ENCODE measurements at regions not wholly inside any gene's neighbourhood (a gene's known extent, or its start where the extent isn't known, plus 50 kb on each side); places are given as distances from the start of the nearest gene placed in this dataset.

- 98% methylated on average over 21 of the region's 21 CpGs for WGBS
- H3K27me3 ChIP-seq (ENCODE audit: control insufficient read depth in 4 of 4, insufficient read depth in 4 of 4, low read length in 3 of 4) = no peaks in the 10 kb centered on the region
These were observed 204.2 kb downstream of the DIPK2A start for GRCh38 chr3:144175644-144176425.

GRCh38 chr3:144177649-144178048 lies 206.0 kb downstream of the DIPK2A start:
- Histone ChIP-seq H3K9ac (ENCODE audit: low read depth in 1 of 2, low read length in 2 of 2) (no peak overlapping the region), H3K9me3 (ENCODE audit: control insufficient read depth in 4 of 4, low read length in 3 of 4) (peaks cover 0 to 4% (median under 1%) of the 10 kb centered on the region in 4 donors), H3K4me3 (ENCODE audit: low read depth in 1 of 3, low read length in 3 of 3) (no peak overlapping the region), H3K36me3 (ENCODE audit: control insufficient read depth in 4 of 4, insufficient read depth in 3 of 4, low read depth in 1 of 4, low read length in 3 of 4) (no peaks in the 10 kb centered on the region), H3K4me1 (ENCODE audit: control insufficient read depth in 4 of 4, insufficient read depth in 4 of 4, low read length in 3 of 4) (peaks cover 0 to 3% (median 0%) of the 10 kb centered on the region in 4 donors), H3K27ac (ENCODE audit: low read depth in 1 of 2, low read length in 2 of 2) (no peak overlapping the region), H3K27me3 (ENCODE audit: control insufficient read depth in 4 of 4, insufficient read depth in 4 of 4, low read length in 3 of 4) (no peaks in the 10 kb centered on the region)
- WGBS = 75% methylated on average over 2 of the region's 2 CpGs
- no peak for DNase-seq (ENCODE audit: low spot score)
- TF ChIP-seq RXRA (IDR thresholded peaks at IDR 0.05) (no peak), SP1 (IDR thresholded peaks at IDR 0.05) (no peak), GABPA (IDR thresholded peaks at IDR 0.05 in 1 of 2, conservative IDR thresholded peaks at IDR 0.05 in 1 of 2) (no peak), NR2F2 (IDR thresholded peaks at IDR 0.05) (no peak), JUND (IDR thresholded peaks at IDR 0.05) (no peak), EGR1 (IDR thresholded peaks at IDR 0.05; ENCODE audit: low read depth in 2 of 2) (no peak), FOXA2 (IDR thresholded peaks at IDR 0.05) (no peak), HNF4G (IDR thresholded peaks at IDR 0.05) (no peak)

More at GRCh38 chr3:144175644-144176425, 204.2 kb downstream of the DIPK2A start:
- Histone ChIP-seq H3K27ac (ENCODE audit: low read depth in 1 of 2, low read length in 2 of 2) (no peak overlapping the region), H3K9me3 (ENCODE audit: control insufficient read depth in 4 of 4, low read length in 3 of 4) (peaks cover 0 to 4% (median under 1%) of the 10 kb centered on the region in 4 donors), H3K36me3 (ENCODE audit: control insufficient read depth in 4 of 4, insufficient read depth in 3 of 4, low read depth in 1 of 4, low read length in 3 of 4) (no peaks in the 10 kb centered on the region), H3K9ac (ENCODE audit: low read depth in 1 of 2, low read length in 2 of 2) (no peak overlapping the region), H3K4me3 (ENCODE audit: low read depth in 1 of 3, low read length in 3 of 3) (no peak overlapping the region), H3K4me1 (ENCODE audit: control insufficient read depth in 4 of 4, insufficient read depth in 4 of 4, low read length in 3 of 4) (peaks cover 0 to 2% (median 0%) of the 10 kb centered on the region in 4 donors)
- TF ChIP-seq CTCF (IDR thresholded peaks at IDR 0.05; ENCODE audit: low read depth, low read length, missing input control) (no peak), NR2F2 (IDR thresholded peaks at IDR 0.05) (no peak), RAD21 (IDR thresholded peaks at IDR 0.05) (no peak), EGR1 (IDR thresholded peaks at IDR 0.05; ENCODE audit: low read depth in 2 of 2) (no peak), YY1 (IDR thresholded peaks at IDR 0.05) (no peak), ZBTB33 (IDR thresholded peaks at IDR 0.05) (no peak), TAF1 (conservative IDR thresholded peaks at IDR 0.05) (no peak), RXRA (IDR thresholded peaks at IDR 0.05) (no peak)
- DNase-seq (ENCODE audit: low spot score) = no peak

GRCh38 chr3:144178607-144179006 lies 207.0 kb downstream of the DIPK2A start:
- WGBS = 93% methylated on average over 2 of the region's 2 CpGs
- DNase-seq (ENCODE audit: low spot score) = no peak
- Histone ChIP-seq H3K9me3 (ENCODE audit: control insufficient read depth in 4 of 4, low read length in 3 of 4) (peaks cover 0 to 4% (median under 1%) of the 10 kb centered on the region in 4 donors), H3K27me3 (ENCODE audit: control insufficient read depth in 4 of 4, insufficient read depth in 4 of 4, low read length in 3 of 4) (no peaks in the 10 kb centered on the region), H3K4me3 (ENCODE audit: low read depth in 1 of 3, low read length in 3 of 3) (no peak overlapping the region), H3K36me3 (ENCODE audit: control insufficient read depth in 4 of 4, insufficient read depth in 3 of 4, low read depth in 1 of 4, low read length in 3 of 4) (no peaks in the 10 kb centered on the region), H3K9ac (ENCODE audit: low read depth in 1 of 2, low read length in 2 of 2) (no peak overlapping the region), H3K27ac (ENCODE audit: low read depth in 1 of 2, low read length in 2 of 2) (no peak overlapping the region), H3K4me1 (ENCODE audit: control insufficient read depth in 4 of 4, insufficient read depth in 4 of 4, low read length in 3 of 4) (peaks cover 0 to 3% (median 0%) of the 10 kb centered on the region in 4 donors)
- TF ChIP-seq ZBTB33 (IDR thresholded peaks at IDR 0.05) = no peak
- TF ChIP-seq HNF4G (IDR thresholded peaks at IDR 0.05) = no peak
- no peak for TF ChIP-seq TAF1 (conservative IDR thresholded peaks at IDR 0.05)
- TF ChIP-seq FOXA1 (IDR thresholded peaks at IDR 0.05) = no peak
- TF ChIP-seq CTCF (IDR thresholded peaks at IDR 0.05; ENCODE audit: low read depth, low read length, missing input control) = no peak
- no peak for TF ChIP-seq MAX (IDR thresholded peaks at IDR 0.05)
- TF ChIP-seq ATF3 (IDR thresholded peaks at IDR 0.05) = no peak
- no peak for TF ChIP-seq HNF4A (conservative IDR thresholded peaks at IDR 0.05)
- TF ChIP-seq NR2F2 (IDR thresholded peaks at IDR 0.05) = no peak
- TF ChIP-seq SP1 (IDR thresholded peaks at IDR 0.05) = no peak
- TF ChIP-seq YY1 (IDR thresholded peaks at IDR 0.05) = no peak
- TF ChIP-seq EGR1 (IDR thresholded peaks at IDR 0.05; ENCODE audit: low read depth in 2 of 2) = no peak
